NCI-H2107 treated with DMSO at 0.1 percent for 48 hours (cell line): ENCODE measurements at regions not wholly inside any gene's neighbourhood (a gene's known extent, or its start where the extent isn't known, plus 50 kb on each side); places are given as distances from the start of the nearest gene placed in this dataset.
"Not testable (repeated sequence)": the region's sequence is repeated elsewhere in the genome, so short reads cannot be mapped to it uniquely, and the experiment has no call there.

Experiments used
- DNase-seq: peaks from one replicate; lab custom pipeline; 2025; ENCODE audit not compliant: unreplicated experiment; lab: John Stamatoyannopoulos, UW

DNA sequence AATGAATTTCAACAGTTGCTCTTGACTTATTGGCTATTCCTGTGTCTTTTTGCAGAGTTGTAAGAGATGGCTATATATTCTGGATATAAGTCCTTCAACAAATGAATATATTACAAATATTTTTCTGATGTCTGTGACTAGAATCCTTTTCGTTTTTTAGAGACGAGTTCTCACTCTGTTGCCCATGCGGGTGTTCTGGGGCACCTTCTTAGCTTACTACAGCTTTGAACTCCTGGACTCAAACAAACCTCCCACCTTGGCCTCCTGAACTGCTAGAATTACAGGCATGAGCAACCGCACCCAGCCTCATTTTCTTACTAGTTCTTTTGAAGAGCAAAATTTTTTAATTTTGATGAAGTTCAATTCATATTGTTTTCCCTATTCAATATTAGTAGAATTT, 287.8 kb downstream of the LIG4 start:
- DNase-seq = no peak

DNA sequence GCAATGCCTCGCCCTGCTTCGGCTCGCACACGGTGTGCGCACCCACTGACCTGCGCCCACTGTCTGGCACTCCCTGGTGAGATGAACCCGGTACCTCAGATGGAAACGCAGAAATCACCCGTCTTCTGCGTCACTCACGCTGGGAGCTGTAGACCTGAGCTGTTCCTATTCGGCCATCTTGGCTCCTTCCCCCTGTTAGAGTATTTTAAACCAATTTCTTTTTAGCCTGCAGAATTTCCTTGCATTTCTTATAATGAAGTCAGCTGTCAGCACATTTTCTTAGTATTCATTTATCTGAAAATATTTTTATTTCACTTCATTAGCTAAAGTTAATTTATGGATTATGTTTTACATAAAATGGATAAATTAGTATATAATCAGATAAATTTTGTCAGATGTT, 288.8 kb downstream of the LIG4 start:
- not testable (repeated sequence) for DNase-seq

DNA sequence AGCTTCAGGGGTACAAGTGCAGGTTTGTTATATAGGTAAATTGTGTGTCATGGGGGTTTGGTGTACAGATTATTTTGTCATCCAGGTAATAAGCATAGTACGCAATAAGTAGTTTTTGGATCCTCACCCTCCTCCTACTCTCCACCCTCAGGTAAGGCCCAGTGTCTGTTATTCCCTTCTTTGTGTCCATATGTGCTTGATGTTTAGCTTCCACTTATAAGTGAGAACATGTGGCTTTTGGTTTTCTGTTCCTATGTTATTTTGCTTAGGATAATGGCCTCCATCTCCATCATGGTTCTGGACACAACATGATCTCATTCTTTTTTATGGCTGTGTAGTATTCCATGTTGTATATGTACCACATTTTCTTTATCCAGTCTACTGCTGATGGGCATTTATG, 298.4 kb downstream of the LIG4 start:
- not testable (repeated sequence) for DNase-seq

DNA sequence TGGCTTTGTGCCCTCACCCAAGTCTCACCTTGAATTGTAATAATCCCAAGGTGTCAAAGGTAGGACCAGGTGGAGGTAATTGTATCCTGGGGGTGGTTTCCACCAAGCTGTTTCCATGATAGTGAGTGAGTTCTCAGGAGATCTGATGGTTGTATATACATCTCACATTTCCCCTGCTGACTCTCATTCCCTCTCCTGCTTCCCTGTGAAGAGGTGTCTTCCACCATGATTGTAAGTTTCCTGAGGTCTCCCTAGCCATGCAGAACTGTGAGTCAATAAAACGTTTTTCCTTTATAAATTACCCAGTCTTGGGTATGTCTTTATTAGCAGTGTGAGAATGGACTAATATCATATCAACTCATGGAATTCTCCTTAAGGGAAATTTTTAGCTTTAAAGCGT, 302.6 kb downstream of the LIG4 start:
- no peak for DNase-seq

DNA sequence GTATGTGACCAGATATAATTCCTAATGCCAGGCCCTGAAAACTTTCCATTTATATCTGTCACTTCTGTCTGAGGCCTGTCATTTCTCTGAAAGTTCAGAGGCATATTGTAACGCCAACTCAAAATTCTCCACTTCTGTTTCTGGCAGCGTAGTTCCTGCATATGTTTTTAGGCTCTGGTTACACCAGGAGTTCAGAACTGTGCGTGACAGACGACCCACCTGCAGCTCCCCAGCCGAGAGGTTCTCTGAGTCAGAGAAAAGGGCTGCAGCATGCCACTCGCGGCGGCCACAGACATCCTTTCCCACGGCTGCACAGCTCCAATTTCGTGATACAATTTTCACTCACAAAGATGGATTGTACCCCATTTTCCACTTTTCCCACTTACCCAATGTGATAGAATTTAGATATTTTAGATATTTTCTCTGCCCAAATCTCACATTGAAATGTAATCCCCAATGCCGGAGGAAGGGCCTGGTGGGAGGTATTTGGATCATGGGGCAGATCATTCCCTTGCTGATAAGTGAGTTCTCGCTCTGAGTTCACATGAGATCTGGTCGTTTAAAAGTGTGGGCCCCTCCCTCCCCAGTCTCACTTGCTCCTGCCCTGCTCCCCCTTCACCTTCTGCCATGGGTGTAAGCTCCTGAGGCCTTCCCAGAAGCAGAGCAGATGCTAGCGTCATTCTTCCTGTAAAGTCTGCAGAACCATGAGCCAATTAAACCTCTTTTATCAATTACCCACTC, 308.1 kb downstream of the LIG4 start:
- DNase-seq = no peak

DNA sequence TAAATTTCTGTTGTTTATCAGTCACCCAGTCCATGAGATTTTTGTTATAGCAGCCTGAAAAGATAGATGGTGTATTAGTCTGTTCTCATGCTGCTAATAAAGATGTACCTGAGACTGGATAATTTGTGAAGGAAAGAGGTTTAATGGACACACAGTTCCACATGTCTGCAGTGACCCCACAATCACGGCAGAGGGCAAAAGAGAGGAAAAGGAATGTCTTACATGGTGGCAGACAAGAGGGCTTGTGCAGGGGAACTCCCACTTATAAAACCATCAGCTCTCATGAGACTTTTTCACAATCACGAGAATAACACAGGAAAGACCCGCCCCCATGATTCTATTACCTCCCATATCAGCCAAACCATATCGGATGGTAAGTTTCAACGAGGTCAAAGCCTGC, 309.2 kb downstream of the LIG4 start:
- no peak for DNase-seq

DNA sequence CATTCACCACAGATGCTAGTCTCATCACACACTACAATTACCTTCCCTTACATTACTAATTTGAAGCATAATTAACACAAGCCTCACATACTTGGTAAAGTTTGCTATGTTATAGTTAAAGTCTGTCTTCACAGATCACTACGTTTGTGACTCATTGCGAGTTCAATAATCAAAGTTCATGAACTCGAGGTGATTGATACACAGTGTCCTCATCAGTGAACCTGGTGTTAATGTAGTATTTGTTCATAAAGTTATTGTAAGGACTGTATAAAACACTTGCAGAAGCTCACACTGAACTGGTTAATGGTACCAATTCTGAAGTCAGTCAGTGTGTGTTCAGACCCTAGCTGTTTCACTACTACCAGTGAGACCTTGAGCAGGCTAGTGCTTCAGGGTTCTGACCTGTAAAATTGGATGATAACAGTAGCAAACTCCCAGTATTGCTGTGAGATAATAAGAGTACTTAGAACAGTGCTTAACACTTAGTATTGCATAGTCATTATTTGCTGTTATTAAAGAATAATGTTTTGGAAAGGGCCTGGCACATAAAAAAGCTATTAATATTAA, 313.3 kb downstream of the LIG4 start:
- no peak for DNase-seq

DNA sequence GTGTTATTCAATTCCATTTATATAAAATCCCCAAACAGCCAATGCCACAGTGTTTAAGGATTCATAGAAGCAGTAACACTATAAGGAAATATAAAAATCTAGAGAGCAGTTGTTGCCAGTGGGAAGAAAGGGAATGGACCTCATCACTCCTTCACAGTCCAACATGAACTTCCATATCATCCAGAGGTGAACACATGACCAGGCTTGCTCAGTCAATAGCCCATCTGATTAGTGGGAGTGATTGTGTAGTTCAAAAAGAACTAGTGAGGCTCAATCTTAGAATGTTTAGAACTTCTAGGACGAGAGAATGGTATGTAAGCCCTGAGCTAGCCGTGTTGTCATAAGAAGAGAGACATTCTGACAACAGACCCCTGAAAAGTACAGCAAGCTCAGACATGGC, 314.1 kb downstream of the LIG4 start:
- DNase-seq = no peak

DNA sequence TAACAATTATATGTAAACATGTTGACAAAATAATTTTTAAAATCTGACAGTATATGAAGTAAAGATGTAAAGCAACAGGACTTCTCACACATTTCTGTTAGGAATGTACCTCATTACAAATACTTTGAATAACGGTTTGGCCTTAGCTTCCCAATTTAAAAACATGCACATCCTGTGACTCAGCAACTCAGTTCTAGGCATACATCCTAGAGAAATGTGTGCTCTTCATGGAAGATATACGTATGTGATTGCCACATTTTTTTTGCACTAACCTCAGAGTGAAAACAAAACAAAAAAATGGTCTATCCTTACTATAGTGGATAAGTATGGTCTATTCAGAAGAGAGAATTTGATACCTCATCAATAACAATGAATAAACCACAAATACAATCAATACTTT, 314.6 kb downstream of the LIG4 start:
- DNase-seq = no peak

DNA sequence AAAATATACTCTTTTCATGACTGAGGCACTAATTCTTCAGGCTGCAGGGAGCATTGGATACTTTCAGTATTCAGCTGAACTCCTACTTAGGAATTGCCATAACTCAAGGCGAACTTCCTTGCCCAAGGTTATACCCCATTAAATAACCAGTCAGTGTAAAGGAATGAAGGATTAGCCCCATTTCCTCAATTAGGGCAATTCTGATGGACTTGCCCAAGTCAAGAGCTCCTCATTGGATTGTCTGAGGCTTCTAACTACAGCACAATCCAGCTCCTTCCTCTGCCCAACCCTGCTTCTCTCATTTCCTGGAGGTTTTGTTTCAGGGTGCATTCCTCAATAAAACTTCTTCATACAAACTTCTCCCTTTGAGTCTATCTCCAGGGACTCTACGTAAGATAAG, 329.2 kb downstream of the LIG4 start:
- DNase-seq = no peak

DNA sequence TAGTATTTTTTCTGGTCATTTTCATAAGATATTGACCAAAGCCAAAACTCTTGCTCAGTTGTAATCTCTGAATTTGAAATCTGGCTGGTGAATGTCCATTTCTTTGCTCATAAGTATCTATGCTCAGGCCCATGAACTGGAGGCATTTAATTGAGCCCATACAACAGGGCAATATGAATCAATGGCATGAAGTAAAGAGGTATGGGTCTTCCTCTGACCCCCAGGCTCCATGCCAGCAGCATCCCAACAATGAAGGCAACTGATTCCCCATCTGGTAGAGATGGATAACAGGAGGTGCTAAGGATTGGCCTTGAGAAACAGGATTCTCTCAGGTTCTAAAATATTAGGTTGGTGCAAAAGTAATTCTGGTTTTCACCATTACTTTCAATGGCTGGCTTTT, 330.8 kb downstream of the LIG4 start:
- no peak for DNase-seq

DNA sequence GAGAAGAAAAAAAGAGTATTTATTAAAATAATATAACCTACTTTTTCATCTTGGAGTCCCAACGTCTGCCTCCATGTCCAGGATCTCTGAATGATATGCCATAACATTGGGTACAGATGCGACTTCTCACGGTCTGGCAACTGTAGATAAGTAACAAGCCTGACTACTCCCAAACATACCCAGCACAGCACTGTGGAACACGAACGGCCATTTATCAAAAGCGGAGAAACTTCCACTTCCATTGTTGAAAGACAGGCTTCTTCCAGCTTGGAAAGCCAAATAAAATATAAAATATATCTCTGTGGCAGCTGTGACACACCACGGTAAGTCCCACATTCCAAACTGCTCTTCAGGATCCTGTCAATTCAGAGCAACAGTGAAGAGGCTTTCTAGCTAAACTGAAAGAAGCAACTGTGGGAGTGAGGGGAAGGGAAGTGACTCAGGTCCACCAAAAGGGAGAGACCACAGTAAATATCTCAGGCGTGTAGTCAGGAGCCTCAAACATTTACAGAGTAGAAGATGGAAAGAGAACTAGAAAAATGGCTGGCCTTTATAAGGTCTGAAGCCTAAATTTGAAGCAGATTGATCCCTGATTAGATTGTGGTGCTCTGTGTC, 331.7 kb downstream of the LIG4 start:
- DNase-seq = no peak

DNA sequence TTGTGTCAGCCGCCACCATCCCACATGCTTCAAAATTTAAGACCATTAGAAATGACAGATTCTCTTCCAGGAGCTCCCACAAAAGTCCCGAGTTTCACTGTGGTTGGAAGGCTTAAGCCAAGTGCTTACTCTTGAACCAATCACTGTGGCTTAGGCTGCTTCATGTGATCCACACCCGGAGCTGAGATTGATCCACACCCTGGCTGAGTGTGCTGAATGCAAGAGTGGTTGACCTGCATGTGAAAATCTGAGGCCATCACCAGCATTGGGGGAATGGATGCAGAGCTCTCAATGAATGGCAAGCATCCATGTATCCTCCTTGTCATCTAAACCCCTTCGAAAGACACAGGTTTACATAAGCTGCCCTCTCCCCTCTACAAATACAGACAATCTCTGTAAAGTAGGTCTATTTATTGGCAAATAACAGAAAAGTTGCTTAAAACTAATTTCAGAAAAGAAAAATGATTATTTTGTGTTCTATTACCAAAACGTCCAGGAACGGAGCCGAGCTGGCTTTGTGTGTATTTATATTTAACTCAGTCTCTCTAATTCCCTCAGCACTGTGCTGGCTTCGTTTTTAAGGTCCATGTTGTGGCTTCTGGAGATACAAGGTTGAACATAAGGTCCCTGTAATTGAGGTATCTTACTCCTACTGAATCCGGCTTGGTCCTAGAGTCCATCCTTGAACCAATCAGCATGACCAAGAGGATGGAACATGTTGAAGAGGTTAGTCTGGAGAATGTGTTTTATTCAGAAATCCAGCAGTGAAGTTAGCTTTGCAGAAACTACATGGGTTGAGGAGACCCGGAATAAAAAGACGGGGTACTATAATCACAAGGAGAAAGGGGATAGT, 332.4 kb downstream of the LIG4 start:
- DNase-seq = no peak

DNA sequence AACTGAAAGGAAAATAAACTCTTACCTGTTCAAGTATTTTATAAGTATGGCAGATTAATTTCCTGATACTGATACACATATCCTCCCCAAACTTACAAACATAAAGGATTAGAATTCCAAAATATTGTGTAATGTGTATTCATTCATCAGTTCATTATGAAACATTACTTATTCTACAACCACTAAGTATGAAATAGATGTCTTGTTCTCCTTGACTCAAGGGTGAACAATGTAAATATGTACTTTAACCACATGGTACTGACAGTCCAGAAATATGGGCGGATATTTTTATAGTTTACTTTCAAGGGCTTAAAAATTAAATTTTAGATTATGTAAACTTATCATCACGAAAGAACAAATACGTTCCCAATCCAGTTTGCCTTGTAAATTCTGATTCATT, 334.0 kb downstream of the LIG4 start:
- no peak for DNase-seq

DNA sequence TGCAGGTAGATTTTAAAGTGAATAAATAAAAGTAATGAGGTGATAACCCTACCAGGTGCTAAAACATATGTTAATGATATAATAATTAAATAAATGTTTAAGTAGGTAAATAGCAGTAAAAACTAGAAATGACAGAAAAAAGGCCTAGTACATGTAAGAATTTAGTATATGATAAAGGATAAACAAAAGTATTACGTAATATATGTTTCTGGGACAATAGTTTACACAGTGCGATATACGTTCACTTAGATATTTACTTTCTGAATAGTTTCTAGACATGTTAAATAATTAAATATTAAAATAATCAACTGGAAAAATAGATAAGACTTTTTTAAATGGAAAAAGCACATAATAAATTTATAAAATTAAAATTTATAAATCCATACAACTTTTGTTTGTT, 340.9 kb downstream of the LIG4 start:
- DNase-seq = no peak

DNA sequence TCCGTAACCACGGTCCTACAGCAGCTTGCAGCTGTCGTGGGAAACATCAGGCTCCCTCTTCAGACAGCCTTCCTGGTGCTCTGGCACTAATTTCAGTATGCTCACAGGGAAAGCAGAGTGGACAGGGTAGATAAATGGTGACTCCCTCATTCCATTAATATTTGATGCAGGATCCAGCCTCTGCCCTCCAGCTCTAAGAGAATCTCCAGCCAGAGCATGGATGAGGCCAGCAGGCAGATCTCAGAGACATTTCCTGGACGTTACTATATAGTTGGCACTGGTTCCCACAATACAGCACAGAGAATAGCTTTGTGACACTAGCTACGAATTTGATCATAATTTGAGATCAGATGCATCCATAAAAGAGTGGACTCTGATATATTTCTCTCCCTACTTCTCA, 341.4 kb downstream of the LIG4 start:
- no peak for DNase-seq

DNA sequence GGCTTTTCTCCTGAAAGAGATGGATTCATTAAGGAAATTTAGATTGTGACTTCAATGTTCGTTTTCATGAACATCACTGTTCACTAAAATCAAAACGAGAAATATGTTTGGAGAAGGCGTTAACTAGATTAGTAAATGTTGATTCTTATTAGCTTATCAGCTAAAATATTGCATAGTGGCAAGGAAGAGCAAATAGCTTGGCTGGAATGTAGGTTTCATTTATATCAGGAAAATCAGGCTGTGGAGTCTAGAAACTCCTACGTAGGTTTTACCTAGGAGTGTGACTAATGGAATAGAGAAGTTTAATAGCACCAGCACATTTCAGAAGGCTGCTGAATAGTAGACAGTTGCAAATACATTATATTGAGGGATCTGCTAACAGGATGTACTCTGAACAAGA, 344.9 kb downstream of the LIG4 start:
- no peak for DNase-seq

DNA sequence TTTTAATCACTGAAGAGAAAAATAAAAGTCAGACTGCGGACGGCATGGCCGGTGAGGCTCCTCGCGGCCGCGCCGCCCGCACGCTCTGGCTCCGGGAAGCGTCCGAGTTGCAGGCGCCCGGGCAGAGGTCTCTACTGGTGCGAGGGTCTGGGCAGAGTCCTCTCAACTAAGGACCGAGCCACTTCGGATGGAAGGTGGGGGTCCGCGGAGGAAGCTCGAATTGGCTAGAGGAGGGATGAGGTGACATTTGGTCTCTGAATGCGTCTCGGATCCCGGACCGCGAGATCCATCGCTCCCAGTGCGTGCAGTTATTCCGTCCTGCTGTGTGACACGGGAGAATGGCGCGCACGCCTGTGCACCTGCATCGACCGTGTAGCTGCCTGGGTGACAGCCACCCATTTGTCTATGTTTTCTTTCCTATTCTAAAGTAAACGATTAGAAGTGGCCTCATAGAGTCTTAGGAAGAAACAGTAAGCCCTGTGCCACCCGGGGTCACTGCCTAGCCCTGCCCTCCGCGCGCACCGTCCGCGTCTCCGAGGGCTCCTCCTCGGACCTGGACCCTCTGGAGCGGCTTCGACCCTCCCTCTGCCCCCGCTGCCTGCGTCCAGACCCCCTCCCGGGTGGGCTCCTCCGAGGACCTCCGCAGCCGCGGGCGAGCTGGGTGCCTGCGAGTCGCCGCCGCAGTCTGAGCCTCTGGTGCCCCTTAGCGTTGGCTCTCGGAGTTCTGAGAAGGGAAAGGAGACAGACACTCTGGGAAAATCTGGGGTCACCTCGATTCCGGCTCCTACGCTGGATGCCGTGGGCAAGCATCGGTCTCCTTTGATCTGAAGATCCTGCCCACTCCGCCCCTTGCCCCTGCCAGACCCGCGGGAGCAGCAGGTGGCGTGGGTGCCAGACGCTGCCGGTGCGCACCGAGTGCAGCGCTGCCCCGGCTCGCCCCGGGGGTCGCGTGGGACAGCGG, 347.4 kb downstream of the LIG4 start:
- peak; percentile 60 for DNase-seq

DNA sequence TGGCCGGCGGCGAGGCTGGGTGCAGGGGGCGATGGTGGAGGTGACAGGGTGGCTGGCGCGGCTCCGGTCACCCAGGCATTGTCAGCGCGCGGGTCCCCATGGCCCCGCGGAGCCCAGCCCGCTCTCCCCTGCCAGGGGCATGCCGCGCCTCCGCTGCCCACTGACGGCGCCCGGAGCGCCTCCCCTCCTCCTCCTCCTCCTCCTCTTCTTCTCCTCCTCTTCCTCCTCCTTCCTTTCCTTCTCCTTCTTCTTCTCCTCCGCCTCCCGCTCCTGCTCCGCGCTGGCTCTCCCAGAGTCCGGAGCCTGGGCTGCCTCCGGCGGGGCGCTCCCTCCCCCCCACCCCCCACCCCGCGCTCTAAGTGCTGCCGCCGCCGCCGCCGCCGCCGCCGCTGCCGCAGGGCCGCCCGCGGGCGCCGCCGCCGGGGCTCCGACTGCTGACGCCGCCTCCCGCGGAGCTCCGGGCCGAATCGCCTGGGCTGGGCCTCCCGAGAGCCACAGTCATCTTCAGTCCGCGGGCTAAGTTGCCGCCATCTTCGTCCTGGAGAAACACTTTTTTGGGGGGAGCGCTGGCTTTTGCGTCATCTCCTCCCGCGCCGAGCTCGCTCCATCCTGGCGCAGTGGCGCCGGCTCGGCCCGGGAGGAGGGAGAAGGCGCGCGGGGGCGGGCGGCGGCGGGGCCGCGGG, 348.3 kb downstream of the LIG4 start:
- no peak for DNase-seq
